K562 (cell line): ENCODE measurements at regions not wholly inside any gene's neighbourhood (a gene's known extent, or its start where the extent isn't known, plus 50 kb on each side); places are given as distances from the start of the nearest gene placed in this dataset.

Source experiments
- CREM ChIP-seq: IDR thresholded peaks from 2 replicates; pipeline ENCODE4 v1.6.1; 2014; ENCODE audit warnings: antibody characterized with exemption, low read depth
- E2F3 ChIP-seq: fragments of 250-450 bp; sonication (Bioruptor Pico); IDR thresholded peaks from 2 replicates; pipeline ENCODE4 v1.4.0; 2020; ENCODE audit warnings: mild to moderate bottlenecking
- FOXK2 ChIP-seq, 2 experiments: fragments of 450-650 bp; IDR thresholded peaks in 1 of 2; conservative IDR thresholded peaks in 1 of 2; 2 replicates each; pipeline ENCODE4 v1.6.1; 2016; ENCODE audit warnings: low read depth in 2 of 2, mild to moderate bottlenecking in 1 of 2
- MAX ChIP-seq: sonication (generic); formaldehyde crosslinking; IDR thresholded peaks from 2 replicates; pipeline ENCODE4 v1.9.0; 2022; ENCODE audit warnings: mild to moderate bottlenecking, missing genetic modification reagents
- SAP30 ChIP-seq: fragments of 200-600 bp; sonication (generic); IDR thresholded peaks from 2 replicates; pipeline ENCODE4 v1.6.1; 2012; ENCODE audit warnings: borderline replicate concordance, low read depth, mild to moderate bottlenecking, moderate library complexity, low read length, control low read depth, inconsistent platforms; ENCODE audit not compliant: insufficient read depth, poor library complexity, severe bottlenecking
- ZNF232 ChIP-seq: sonication (generic); formaldehyde crosslinking; IDR thresholded peaks from 2 replicates; pipeline ENCODE4 v1.8.0; 2022; ENCODE audit warnings: mild to moderate bottlenecking, missing genetic modification reagents
- ZNF280B ChIP-seq: fragments of 250-450 bp; sonication (Bioruptor Pico); IDR thresholded peaks from 2 replicates; pipeline ENCODE4 v1.5.1; 2021; ENCODE audit warnings: mild to moderate bottlenecking
- ZNF324 ChIP-seq: fragments of 250-450 bp; sonication (Bioruptor Pico); IDR thresholded peaks from 2 replicates; pipeline ENCODE4 v1.4.0; 2020; ENCODE audit warnings: mild to moderate bottlenecking
- TF ChIP-seq, protein P1 (sequence below), 3 experiments: IDR thresholded peaks in 2 of 3; conservative IDR thresholded peaks in 1 of 3; 2 replicates each; pipeline ENCODE4 v1.5.1; 2011 to 2012; ENCODE audit warnings: low read length in 3 of 3, mild to moderate bottlenecking in 3 of 3, control low read depth in 2 of 3, improper control_type of control experiment in 1 of 3, inconsistent platforms in 1 of 3, low read depth in 1 of 3, mixed read lengths in 1 of 3, moderate library complexity in 1 of 3; ENCODE audit not compliant: insufficient read depth in 2 of 3
- TF ChIP-seq, protein P2 (sequence below): fragments of 450-650 bp; IDR thresholded peaks from 2 replicates; pipeline ENCODE4 v1.6.1; 2016; ENCODE audit warnings: low read depth, mild to moderate bottlenecking, moderate library complexity

GRCh38 chr18:22507055-22507454 is 89.3 kb upstream of the CTAGE1 start:
- TF ChIP-seq CREM (no peak), ZNF280B (no peak), FOXK2 (conservative IDR thresholded peaks at IDR 0.05 in 1 of 2, IDR thresholded peaks at IDR 0.05 in 1 of 2; ENCODE audit: low read depth in 2 of 2) (no peak), E2F3 (CRISPR knock-in tag) (no peak), ZNF324 (CRISPR knock-in tag) (no peak), ZNF232 (no peak), SAP30 (no peak), MAX (no peak)
- TF ChIP-seq, protein P1, sequence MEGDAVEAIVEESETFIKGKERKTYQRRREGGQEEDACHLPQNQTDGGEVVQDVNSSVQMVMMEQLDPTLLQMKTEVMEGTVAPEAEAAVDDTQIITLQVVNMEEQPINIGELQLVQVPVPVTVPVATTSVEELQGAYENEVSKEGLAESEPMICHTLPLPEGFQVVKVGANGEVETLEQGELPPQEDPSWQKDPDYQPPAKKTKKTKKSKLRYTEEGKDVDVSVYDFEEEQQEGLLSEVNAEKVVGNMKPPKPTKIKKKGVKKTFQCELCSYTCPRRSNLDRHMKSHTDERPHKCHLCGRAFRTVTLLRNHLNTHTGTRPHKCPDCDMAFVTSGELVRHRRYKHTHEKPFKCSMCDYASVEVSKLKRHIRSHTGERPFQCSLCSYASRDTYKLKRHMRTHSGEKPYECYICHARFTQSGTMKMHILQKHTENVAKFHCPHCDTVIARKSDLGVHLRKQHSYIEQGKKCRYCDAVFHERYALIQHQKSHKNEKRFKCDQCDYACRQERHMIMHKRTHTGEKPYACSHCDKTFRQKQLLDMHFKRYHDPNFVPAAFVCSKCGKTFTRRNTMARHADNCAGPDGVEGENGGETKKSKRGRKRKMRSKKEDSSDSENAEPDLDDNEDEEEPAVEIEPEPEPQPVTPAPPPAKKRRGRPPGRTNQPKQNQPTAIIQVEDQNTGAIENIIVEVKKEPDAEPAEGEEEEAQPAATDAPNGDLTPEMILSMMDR (IDR thresholded peaks at IDR 0.05 in 2 of 3, conservative IDR thresholded peaks at IDR 0.05 in 1 of 3; ENCODE audit: insufficient read depth in 2 of 3, low read depth in 1 of 3, low read length in 3 of 3), result no peak
- TF ChIP-seq, protein P2, sequence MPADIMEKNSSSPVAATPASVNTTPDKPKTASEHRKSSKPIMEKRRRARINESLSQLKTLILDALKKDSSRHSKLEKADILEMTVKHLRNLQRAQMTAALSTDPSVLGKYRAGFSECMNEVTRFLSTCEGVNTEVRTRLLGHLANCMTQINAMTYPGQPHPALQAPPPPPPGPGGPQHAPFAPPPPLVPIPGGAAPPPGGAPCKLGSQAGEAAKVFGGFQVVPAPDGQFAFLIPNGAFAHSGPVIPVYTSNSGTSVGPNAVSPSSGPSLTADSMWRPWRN, result no peak
